ENCODE measurements at regions not wholly inside any gene's neighbourhood (a gene's known extent, or its start where the extent isn't known, plus 50 kb on each side); places are given as distances from the start of the nearest gene placed in this dataset.
A peak's percentile ranks its signal among the peaks of the same experiment; 100 is the strongest.

DNA sequence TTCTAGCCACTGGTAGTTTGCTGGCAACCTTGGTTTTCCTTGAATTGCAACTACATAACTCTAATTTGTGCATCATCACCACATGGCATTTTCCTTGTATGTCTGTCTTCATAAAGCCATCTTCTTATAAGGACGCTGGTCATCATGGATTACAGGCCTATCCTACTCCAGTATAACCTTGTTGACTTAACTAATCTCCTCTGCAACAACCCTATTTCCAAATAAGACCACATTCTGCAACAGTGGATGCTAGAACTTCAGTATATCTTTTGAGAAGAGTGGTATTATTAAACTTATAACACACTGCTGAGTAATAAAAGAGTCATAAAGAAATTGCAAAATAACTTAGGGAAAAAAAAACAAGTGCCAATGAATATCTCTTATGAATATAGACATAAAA lies 511.8 kb upstream of the FOXG1 start:
- Mint-ChIP-seq H3K4me1 (no peaks in the 10 kb centered on the region), H3K9me3 (peaks cover 0 to 20% (median 8%) of the 10 kb centered on the region in 7 donors), H3K27me3 (no peaks in the 10 kb centered on the region), H3K27ac (no peak overlapping the region), H3K4me3 (no peak overlapping the region), H3K36me3 (no peaks in the 10 kb centered on the region)
- ATAC-seq (ENCODE audit: low read depth in 2 of 2), result no peak
- no peak for DNase-seq

GRCh38 chr14:28264306-28264705 lies 502.3 kb upstream of the FOXG1 start:
- no peak overlapping the region for H3K4me3 Mint-ChIP-seq
- ATAC-seq (ENCODE audit: low read depth in 2 of 2), result no peak
- peaks cover 2 to 30% (median 10%) of the 10 kb centered on the region in 7 donors for H3K9me3 Mint-ChIP-seq
- no peaks in the 10 kb centered on the region for H3K4me1 Mint-ChIP-seq
- DNase-seq, result no peak
- H3K36me3 Mint-ChIP-seq, result no peaks in the 10 kb centered on the region
- no peaks in the 10 kb centered on the region for H3K27me3 Mint-ChIP-seq
- H3K27ac Mint-ChIP-seq, result no peak overlapping the region

DNA sequence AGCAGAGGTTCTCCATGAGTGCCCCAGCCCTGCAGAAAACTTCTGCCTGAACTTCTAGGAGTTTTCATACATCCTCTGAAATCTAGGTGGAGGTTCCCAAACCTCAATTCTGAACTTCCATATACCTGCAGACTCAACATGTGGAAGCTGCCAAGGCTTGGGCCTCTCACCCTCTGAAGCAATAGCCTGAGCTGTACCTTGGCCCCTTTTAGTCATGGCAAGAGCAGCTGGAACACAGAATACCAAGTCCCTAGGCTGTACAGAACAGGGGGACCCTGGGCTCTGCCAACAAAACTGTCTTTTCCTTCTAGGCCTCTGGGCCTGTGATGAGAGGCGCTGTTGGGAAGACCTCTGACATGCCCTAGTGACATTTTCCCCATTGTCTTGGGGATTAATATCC lies 494.3 kb upstream of the FOXG1 start:
- H3K4me3 Mint-ChIP-seq, result peak overlapping the region in 1 of 8 donors; percentile 27
- no peak overlapping the region for H3K27ac Mint-ChIP-seq
- no peak for ATAC-seq (ENCODE audit: low read depth in 2 of 2)
- no peaks in the 10 kb centered on the region for H3K4me1 Mint-ChIP-seq
- H3K9me3 Mint-ChIP-seq, result peaks cover 3 to 28% (median 9%) of the 10 kb centered on the region in 7 donors
- DNase-seq, result no peak
- no peaks in the 10 kb centered on the region for H3K27me3 Mint-ChIP-seq
- H3K36me3 Mint-ChIP-seq, result no peaks in the 10 kb centered on the region

DNA sequence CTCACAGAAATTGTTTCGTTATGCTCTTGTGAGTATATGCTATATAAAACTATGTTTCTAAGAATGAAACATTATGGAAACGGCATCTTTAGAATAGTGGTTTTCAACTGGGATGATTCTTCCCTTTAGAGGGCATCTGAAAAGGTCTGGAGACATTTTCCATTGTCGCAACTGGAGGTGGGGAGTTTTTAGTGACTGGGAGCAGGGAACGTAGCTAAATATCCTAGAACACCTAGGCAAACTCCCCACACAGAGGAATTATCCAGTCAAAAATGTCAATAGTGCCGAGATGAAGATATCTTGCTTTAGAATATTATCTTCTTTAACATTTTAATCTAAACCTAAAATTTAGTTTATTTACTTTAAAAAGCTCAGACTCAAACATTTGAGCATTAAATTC lies 486.1 kb upstream of the FOXG1 start:
- no peak overlapping the region for H3K4me3 Mint-ChIP-seq
- no peaks in the 10 kb centered on the region for H3K36me3 Mint-ChIP-seq

DNA sequence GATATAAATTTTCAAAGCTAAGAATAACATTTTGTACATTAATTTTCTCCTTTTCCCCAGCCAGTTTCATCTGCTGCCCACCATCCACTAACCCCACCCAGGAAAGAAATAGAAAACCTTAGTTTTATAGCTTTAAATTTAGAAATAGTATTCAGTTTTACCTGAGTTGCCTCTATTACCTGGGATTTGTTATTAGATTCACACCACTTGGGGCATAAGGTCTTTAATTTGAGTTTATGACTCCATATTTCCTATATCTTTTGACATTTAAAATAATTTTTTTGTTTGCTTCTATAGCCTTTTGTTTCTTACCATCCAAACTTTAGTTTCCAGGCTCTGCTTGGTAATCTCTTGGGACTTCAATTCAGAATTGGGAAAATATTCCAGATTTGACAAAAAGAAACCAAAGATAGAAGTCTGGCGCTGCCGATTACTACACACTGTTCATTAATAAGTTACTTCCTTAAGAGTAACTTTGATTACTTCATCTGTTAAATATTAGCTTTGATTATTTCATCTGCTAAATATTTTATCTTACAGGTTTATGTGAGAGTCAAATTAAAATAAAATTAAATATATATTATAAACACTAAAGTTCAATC lies 485.5 kb upstream of the FOXG1 start:
- Mint-ChIP-seq H3K27ac (no peak overlapping the region), H3K9me3 (peaks cover 0 to 2% (median 0%) of the 10 kb centered on the region in 7 donors), H3K36me3 (no peaks in the 10 kb centered on the region)

More for the DNA sequence above, 486.1 kb upstream of the FOXG1 start:
- ATAC-seq (ENCODE audit: low read depth in 2 of 2) (no peak), DNase-seq (no peak)
- H3K9me3 Mint-ChIP-seq, result peaks cover 0 to 2% (median 0%) of the 10 kb centered on the region in 7 donors
- no peaks in the 10 kb centered on the region for H3K27me3 Mint-ChIP-seq
- no peaks in the 10 kb centered on the region for H3K4me1 Mint-ChIP-seq
- H3K27ac Mint-ChIP-seq, result no peak overlapping the region

DNA sequence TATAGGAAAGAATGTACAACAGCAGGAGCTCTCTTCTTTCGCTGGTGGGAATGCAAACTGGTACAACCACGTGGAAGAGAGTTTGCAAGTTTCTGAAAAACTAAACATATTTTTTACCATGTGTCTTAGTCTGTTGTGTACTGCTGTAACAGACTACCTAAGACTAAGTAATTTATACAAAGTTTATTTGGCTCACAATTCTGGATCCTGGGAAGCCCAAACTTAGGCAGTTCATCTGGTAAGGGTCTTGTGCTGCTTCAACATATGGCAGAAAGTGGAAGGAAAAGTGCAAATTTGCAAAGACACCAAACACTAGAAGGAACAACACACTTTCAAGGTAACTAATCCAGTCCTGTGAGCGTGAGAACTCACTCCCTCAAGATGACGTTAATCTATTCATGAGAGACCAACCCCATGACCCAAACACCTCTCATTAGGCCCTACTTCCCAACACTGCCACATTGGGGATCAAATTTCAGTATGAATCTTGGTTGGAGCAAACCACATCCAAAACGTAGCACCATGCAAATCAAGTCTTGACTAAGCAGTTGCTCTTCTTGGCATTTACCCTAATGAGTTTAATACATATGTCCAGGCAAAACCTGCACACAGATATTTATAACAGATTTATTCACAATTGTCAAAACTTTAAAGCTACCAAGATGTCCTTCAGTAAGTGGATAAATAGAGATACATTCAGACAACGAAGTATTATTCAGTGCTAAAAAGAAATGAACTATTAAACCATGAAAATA lies 481.9 kb upstream of the FOXG1 start:
- Mint-ChIP-seq H3K36me3 (no peaks in the 10 kb centered on the region), H3K9me3 (peaks cover 0 to 6% (median 0%) of the 10 kb centered on the region in 7 donors), H3K27ac (no peak overlapping the region), H3K4me3 (no peak overlapping the region), H3K4me1 (no peaks in the 10 kb centered on the region), H3K27me3 (no peaks in the 10 kb centered on the region)
- ATAC-seq (ENCODE audit: low read depth in 2 of 2) (no peak), DNase-seq (no peak)

More for the DNA sequence above, 485.5 kb upstream of the FOXG1 start:
- ATAC-seq (ENCODE audit: low read depth in 2 of 2), result no peak
- no peaks in the 10 kb centered on the region for H3K4me1 Mint-ChIP-seq
- no peaks in the 10 kb centered on the region for H3K27me3 Mint-ChIP-seq
- H3K4me3 Mint-ChIP-seq, result no peak overlapping the region
- no peak for DNase-seq

- Mint-ChIP-seq H3K4me1 (no peaks in the 10 kb centered on the region), H3K4me3 (no peak overlapping the region), H3K9me3 (peaks cover 2 to 20% (median 5%) of the 10 kb centered on the region in 7 donors), H3K27ac (no peak overlapping the region), H3K27me3 (no peaks in the 10 kb centered on the region), H3K36me3 (no peaks in the 10 kb centered on the region)
- DNase-seq (no peak), ATAC-seq (ENCODE audit: low read depth in 2 of 2) (no peak)
Observed at GRCh38 chr14:28294834-28295440, 471.6 kb upstream of the FOXG1 start.

DNA sequence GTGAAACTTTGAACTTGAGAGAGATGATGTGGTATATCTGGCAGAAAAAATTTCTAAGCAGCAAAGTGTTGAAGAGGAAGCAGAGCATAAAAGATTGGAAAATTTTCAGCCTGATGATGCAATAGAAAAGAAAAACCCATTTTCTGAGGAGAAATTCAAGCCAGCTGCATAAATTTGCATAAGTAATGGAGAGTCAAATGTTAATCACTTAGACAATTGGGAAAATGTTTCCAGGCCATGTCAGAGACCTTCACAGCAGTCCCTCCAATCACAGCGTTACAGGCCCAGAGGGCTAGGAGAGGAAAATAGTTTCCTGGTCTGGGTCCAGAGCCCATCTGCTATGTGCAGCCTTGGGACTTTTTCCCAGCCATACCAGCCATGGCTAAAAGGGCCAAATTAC lies 469.0 kb upstream of the FOXG1 start:
- Mint-ChIP-seq H3K9me3 (peaks cover 0 to 16% (median 6%) of the 10 kb centered on the region in 7 donors), H3K27ac (peak overlapping the region in 1 of 6 donors; percentile 5)

DNA sequence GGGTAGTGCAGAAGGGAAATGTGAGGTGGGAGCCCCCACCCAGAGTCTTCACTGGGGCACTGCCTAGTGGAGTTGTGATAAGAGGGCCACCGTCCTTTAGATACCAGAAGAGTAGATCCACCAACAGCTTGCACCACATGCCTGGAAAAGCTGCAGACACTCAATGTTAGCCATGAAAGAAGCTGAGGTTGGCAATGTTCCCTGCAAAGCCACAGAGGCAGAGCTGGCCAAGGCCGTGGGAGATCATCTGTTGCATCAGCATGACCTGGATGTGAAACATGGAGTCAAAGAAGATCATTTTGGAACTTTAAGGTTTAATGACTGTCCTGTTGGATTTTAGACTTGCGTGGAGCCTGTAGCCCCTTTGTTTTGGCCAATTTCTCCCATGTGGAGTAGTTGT lies 468.4 kb upstream of the FOXG1 start:
- Mint-ChIP-seq H3K4me1 (no peaks in the 10 kb centered on the region), H3K27me3 (no peaks in the 10 kb centered on the region), H3K36me3 (no peaks in the 10 kb centered on the region), H3K4me3 (no peak overlapping the region), H3K27ac (no peak overlapping the region), H3K9me3 (peaks cover 0 to 16% (median 6%) of the 10 kb centered on the region in 7 donors)
- DNase-seq (no peak), ATAC-seq (ENCODE audit: low read depth in 2 of 2) (no peak)

More for the DNA sequence above, 469.0 kb upstream of the FOXG1 start:
- no peaks in the 10 kb centered on the region for H3K36me3 Mint-ChIP-seq
- ATAC-seq (ENCODE audit: low read depth in 2 of 2), result no peak
- H3K4me1 Mint-ChIP-seq, result no peaks in the 10 kb centered on the region
- H3K27me3 Mint-ChIP-seq, result no peaks in the 10 kb centered on the region
- H3K4me3 Mint-ChIP-seq, result no peak overlapping the region
- DNase-seq, result no peak

DNA sequence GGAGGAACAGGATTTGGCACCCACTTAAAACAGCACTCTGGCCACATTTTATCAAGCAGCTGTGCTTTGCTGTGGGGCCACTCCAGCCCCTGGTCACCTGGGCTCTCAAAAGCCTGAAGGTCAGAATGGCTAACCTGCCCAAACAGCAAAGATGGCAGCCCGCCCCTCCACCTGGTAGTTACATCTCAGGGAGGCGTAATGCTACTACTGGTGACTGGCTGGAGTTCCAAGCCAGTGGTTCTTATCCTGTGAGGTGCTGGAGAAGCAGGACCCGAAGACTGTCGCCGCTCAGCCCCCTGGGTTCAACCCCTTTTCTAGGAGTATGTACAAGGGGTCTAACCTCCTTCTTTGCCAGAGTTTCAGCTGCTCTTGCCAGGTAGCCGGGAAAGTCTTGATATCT lies 467.4 kb upstream of the FOXG1 start:
- H3K27ac Mint-ChIP-seq, result no peak overlapping the region
- H3K9me3 Mint-ChIP-seq, result peaks cover 0 to 16% (median 6%) of the 10 kb centered on the region in 7 donors
- no peaks in the 10 kb centered on the region for H3K4me1 Mint-ChIP-seq
- H3K36me3 Mint-ChIP-seq, result no peaks in the 10 kb centered on the region
- no peak overlapping the region for H3K4me3 Mint-ChIP-seq
- DNase-seq (no peak), ATAC-seq (ENCODE audit: low read depth in 2 of 2) (no peak)
- H3K27me3 Mint-ChIP-seq, result no peaks in the 10 kb centered on the region

DNA sequence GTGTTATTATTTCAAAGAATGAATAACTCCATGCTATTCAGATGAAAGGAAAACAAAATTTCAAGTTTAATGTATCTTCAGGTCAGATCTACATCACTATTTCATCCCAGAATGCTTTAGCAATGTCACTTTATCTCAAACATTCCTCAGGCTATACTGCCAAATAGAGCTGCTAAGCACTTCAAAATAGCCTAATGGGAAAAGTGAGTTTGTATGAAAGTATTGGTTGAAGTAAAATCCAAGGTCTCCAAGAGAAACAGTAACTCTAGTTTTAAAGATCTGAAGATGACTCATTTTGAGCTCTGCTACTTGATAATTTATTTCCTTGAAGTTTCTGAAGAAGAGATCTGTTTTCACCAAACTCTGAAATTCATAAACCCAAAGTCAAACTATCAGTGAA lies 466.2 kb upstream of the FOXG1 start:
- H3K27me3 Mint-ChIP-seq, result no peaks in the 10 kb centered on the region
- no peaks in the 10 kb centered on the region for H3K4me1 Mint-ChIP-seq
- no peak overlapping the region for H3K4me3 Mint-ChIP-seq
- H3K9me3 Mint-ChIP-seq, result peaks cover 0 to 16% (median 5%) of the 10 kb centered on the region in 7 donors
- H3K27ac Mint-ChIP-seq, result no peak overlapping the region
- H3K36me3 Mint-ChIP-seq, result no peaks in the 10 kb centered on the region
- ATAC-seq (ENCODE audit: low read depth in 2 of 2) (no peak), DNase-seq (no peak)

DNA sequence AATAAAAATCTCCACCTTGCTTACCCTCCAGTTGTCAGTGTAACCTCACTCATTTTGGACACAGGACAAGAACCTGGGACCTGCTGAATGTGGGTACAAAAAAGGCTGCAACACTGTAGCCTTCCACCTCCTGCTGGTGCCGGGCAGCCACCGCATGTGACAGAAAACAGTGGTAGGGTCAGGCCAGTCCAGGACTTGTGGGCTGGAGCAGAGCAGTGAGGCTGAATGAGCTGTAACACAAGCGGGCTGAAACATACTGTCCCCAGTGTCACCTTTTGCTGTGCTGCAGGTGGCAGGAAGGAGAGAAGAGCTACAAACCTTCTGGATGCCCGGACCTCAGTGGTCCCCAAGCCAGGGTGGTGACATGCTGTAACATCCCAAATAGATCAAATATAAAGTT lies 465.4 kb upstream of the FOXG1 start:
- Mint-ChIP-seq H3K27ac (no peak overlapping the region), H3K36me3 (no peaks in the 10 kb centered on the region), H3K4me3 (no peak overlapping the region), H3K9me3 (peaks cover 0 to 16% (median 5%) of the 10 kb centered on the region in 7 donors), H3K27me3 (no peaks in the 10 kb centered on the region), H3K4me1 (no peaks in the 10 kb centered on the region)
- DNase-seq, result no peak
- no peak for ATAC-seq (ENCODE audit: low read depth in 2 of 2)

GRCh38 chr14:28303248-28303647 lies 463.3 kb upstream of the FOXG1 start:
- Mint-ChIP-seq H3K27me3 (no peaks in the 10 kb centered on the region), H3K27ac (no peak overlapping the region), H3K4me3 (no peak overlapping the region), H3K9me3 (peaks cover 0 to 14% (median 3%) of the 10 kb centered on the region in 7 donors), H3K4me1 (no peaks in the 10 kb centered on the region), H3K36me3 (no peaks in the 10 kb centered on the region)
- DNase-seq, result no peak
- no peak for ATAC-seq (ENCODE audit: low read depth in 2 of 2)

GRCh38 chr14:28305938-28306337 lies 460.6 kb upstream of the FOXG1 start:
- Mint-ChIP-seq H3K9me3 (peaks cover 0 to 5% (median 3%) of the 10 kb centered on the region in 7 donors), H3K27me3 (no peaks in the 10 kb centered on the region), H3K36me3 (no peaks in the 10 kb centered on the region), H3K4me1 (no peaks in the 10 kb centered on the region), H3K27ac (no peak overlapping the region), H3K4me3 (no peak overlapping the region)
- ATAC-seq (ENCODE audit: low read depth in 2 of 2) (no peak), DNase-seq (no peak)

Data from naive B cell (primary cell).